ENCODE measurements at regions not wholly inside any gene's neighbourhood (a gene's known extent, or its start where the extent isn't known, plus 50 kb on each side); places are given as distances from the start of the nearest gene placed in this dataset.

GRCh38 chr2:187876554-187876953 lies 322.3 kb upstream of the TFPI start:
- no peaks in the 10 kb centered on the region for H4K20me1 ChIP-seq (ENCODE audit: low read depth, low read length)
- H3K4me2 ChIP-seq (ENCODE audit: low read depth, low read length, poor library complexity, severe bottlenecking): no peak overlapping the region
- no peak overlapping the region for H3K4me3 ChIP-seq (ENCODE audit: insufficient read depth, low read length, poor library complexity, severe bottlenecking)
- no peaks in the 10 kb centered on the region for H3K79me2 ChIP-seq (ENCODE audit: insufficient read depth, low read length)
- no peaks in the 10 kb centered on the region for H3K27me3 ChIP-seq (ENCODE audit: low read length)
- TF ChIP-seq CTCF (IDR thresholded peaks at IDR 0.05; ENCODE audit: insufficient read depth, low read length, poor library complexity, severe bottlenecking): no peak
- TF ChIP-seq EZH2phosphoT487 (conservative IDR thresholded peaks at IDR 0.05; ENCODE audit: low read length): no peak
- no peaks in the 10 kb centered on the region for H3K9me2 ChIP-seq (replicated peaks; ENCODE audit: insufficient read depth, low read length)
- no peaks in the 10 kb centered on the region for H3K9me3 ChIP-seq (ENCODE audit: insufficient read depth, low read length)
- no peaks in the 10 kb centered on the region for H3F3A ChIP-seq (ENCODE audit: insufficient read depth)
- no peak overlapping the region for H3K9ac ChIP-seq (ENCODE audit: low read length)
- no peaks in the 10 kb centered on the region for H3K36me3 ChIP-seq (ENCODE audit: low read length)
- H3K27ac ChIP-seq (ENCODE audit: low read depth, low read length): no peak overlapping the region
- H2AFZ ChIP-seq (ENCODE audit: low read depth, low read length, severe bottlenecking): no peak overlapping the region

GRCh38 chr2:187877391-187877790 lies 323.2 kb upstream of the TFPI start:
- Histone ChIP-seq H2AFZ (ENCODE audit: low read depth, low read length, severe bottlenecking) (no peak overlapping the region), H3K4me2 (ENCODE audit: low read depth, low read length, poor library complexity, severe bottlenecking) (no peak overlapping the region), H3K4me3 (ENCODE audit: insufficient read depth, low read length, poor library complexity, severe bottlenecking) (no peak overlapping the region), H3F3A (ENCODE audit: insufficient read depth) (no peaks in the 10 kb centered on the region), H4K20me1 (ENCODE audit: low read depth, low read length) (no peaks in the 10 kb centered on the region), H3K27ac (ENCODE audit: low read depth, low read length) (no peak overlapping the region), H3K9ac (ENCODE audit: low read length) (no peak overlapping the region), H3K36me3 (ENCODE audit: low read length) (no peaks in the 10 kb centered on the region), H3K9me3 (ENCODE audit: insufficient read depth, low read length) (no peaks in the 10 kb centered on the region), H3K79me2 (ENCODE audit: insufficient read depth, low read length) (no peaks in the 10 kb centered on the region), H3K27me3 (ENCODE audit: low read length) (no peaks in the 10 kb centered on the region), H3K9me2 (replicated peaks; ENCODE audit: insufficient read depth, low read length) (no peaks in the 10 kb centered on the region)
- TF ChIP-seq CTCF (IDR thresholded peaks at IDR 0.05; ENCODE audit: insufficient read depth, low read length, poor library complexity, severe bottlenecking) (no peak), EZH2phosphoT487 (conservative IDR thresholded peaks at IDR 0.05; ENCODE audit: low read length) (no peak)

- H3K79me2 ChIP-seq (ENCODE audit: insufficient read depth, low read length): no peaks in the 10 kb centered on the region
- H3K9ac ChIP-seq (ENCODE audit: low read length): no peak overlapping the region
- H4K20me1 ChIP-seq (ENCODE audit: low read depth, low read length): no peaks in the 10 kb centered on the region
- no peak overlapping the region for H3K4me3 ChIP-seq (ENCODE audit: insufficient read depth, low read length, poor library complexity, severe bottlenecking)
- no peak overlapping the region for H2AFZ ChIP-seq (ENCODE audit: low read depth, low read length, severe bottlenecking)
- H3K27me3 ChIP-seq (ENCODE audit: low read length): no peaks in the 10 kb centered on the region
- no peak overlapping the region for H3K4me2 ChIP-seq (ENCODE audit: low read depth, low read length, poor library complexity, severe bottlenecking)
- no peaks in the 10 kb centered on the region for H3F3A ChIP-seq (ENCODE audit: insufficient read depth)
- H3K9me3 ChIP-seq (ENCODE audit: insufficient read depth, low read length): no peaks in the 10 kb centered on the region
- no peaks in the 10 kb centered on the region for H3K36me3 ChIP-seq (ENCODE audit: low read length)
- no peaks in the 10 kb centered on the region for H3K9me2 ChIP-seq (replicated peaks; ENCODE audit: insufficient read depth, low read length)
- H3K27ac ChIP-seq (ENCODE audit: low read depth, low read length): no peak overlapping the region
- TF ChIP-seq CTCF (IDR thresholded peaks at IDR 0.05; ENCODE audit: insufficient read depth, low read length, poor library complexity, severe bottlenecking): no peak
- TF ChIP-seq EZH2phosphoT487 (conservative IDR thresholded peaks at IDR 0.05; ENCODE audit: low read length): no peak
Observed at GRCh38 chr2:187878112-187878511, 323.9 kb upstream of the TFPI start.

- Histone ChIP-seq H3K4me2 (ENCODE audit: low read depth, low read length, poor library complexity, severe bottlenecking) (no peak overlapping the region), H3K9ac (ENCODE audit: low read length) (no peak overlapping the region), H3K9me3 (ENCODE audit: insufficient read depth, low read length) (no peaks in the 10 kb centered on the region), H3K36me3 (ENCODE audit: low read length) (no peaks in the 10 kb centered on the region), H3K9me2 (replicated peaks; ENCODE audit: insufficient read depth, low read length) (no peaks in the 10 kb centered on the region), H4K20me1 (ENCODE audit: low read depth, low read length) (no peaks in the 10 kb centered on the region), H2AFZ (ENCODE audit: low read depth, low read length, severe bottlenecking) (no peak overlapping the region), H3K4me3 (ENCODE audit: insufficient read depth, low read length, poor library complexity, severe bottlenecking) (no peak overlapping the region), H3F3A (ENCODE audit: insufficient read depth) (no peaks in the 10 kb centered on the region), H3K27me3 (ENCODE audit: low read length) (no peaks in the 10 kb centered on the region), H3K79me2 (ENCODE audit: insufficient read depth, low read length) (no peaks in the 10 kb centered on the region), H3K27ac (ENCODE audit: low read depth, low read length) (no peak overlapping the region)
- TF ChIP-seq EZH2phosphoT487 (conservative IDR thresholded peaks at IDR 0.05; ENCODE audit: low read length) (no peak), CTCF (IDR thresholded peaks at IDR 0.05; ENCODE audit: insufficient read depth, low read length, poor library complexity, severe bottlenecking) (no peak)
Observed at GRCh38 chr2:187879491-187879890, 325.3 kb upstream of the TFPI start.
